ENCODE measurements at regions not wholly inside any gene's neighbourhood (a gene's known extent, or its start where the extent isn't known, plus 50 kb on each side); places are given as distances from the start of the nearest gene placed in this dataset.
"Not testable (repeated sequence)": the region's sequence is repeated elsewhere in the genome, so short reads cannot be mapped to it uniquely, and the experiment has no call there.

GRCh38 chr17:15872677-15873076 is 72.3 kb upstream of the ADORA2B start:
- TF ChIP-seq POLR2A, CTCF, EP300 (IDR thresholded peaks at IDR 0.05): not testable (repeated sequence)

Data from ovary (tissue), 3 donors.